HG02885 (cell line): ENCODE measurements at regions not wholly inside any gene's neighbourhood (a gene's known extent, or its start where the extent isn't known, plus 50 kb on each side); places are given as distances from the start of the nearest gene placed in this dataset.
"Not testable (repeated sequence)": the region's sequence is repeated elsewhere in the genome, so short reads cannot be mapped to it uniquely, and the experiment has no call there.

Experiments used
- ATAC-seq: cut with Tn5 transposase; IDR thresholded peaks from one replicate; pipeline ENCODE4 v1.9.1; 2021; ENCODE audit warnings: mild to moderate bottlenecking; ENCODE audit not compliant: unreplicated experiment, poor library complexity

GRCh38 chr10:131363416-131363815, 51.9 kb upstream of the TCERG1L start:
- no peak for ATAC-seq

DNA sequence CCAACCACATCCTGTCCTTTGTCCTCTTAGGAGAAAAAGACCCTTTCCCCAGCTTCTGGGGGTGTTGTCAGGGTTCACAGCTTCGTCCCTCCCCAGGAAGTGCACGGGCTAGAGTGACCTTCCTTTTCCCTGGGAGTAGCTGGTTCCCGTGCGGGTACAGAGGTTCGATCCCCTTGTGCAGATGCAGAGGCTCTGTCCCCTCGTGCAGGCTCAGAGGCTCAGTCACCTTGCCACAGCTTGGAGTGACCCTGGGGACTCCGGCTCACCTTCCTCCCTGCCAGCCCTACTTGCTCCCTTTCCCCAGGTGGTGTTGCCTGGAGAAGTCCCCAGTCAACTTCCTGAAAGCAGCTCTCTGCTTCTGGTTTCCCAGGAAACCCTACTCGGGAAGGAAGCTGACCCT, 60.0 kb upstream of the TCERG1L start:
- ATAC-seq = no peak

DNA sequence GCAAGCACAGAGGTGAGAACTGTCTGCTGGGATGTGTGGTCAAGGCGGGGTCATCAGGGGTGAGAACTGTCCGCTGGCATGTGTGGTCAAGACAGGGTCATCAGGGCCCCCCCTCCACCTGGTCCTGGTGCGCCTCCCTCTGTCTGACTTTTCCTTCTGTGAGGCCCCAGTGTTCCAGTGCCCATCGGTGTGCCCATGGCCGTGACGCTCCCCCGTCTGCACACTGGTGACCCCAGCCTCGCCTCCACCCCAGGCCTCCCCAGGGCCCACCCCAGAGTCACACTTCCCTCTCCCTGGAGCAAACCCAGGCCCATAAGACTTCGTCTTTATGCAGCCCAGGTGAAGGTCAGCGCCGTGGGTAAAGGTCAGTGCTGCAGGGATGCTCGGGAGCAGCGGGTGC, 70.1 kb upstream of the TCERG1L start:
- no peak for ATAC-seq

DNA sequence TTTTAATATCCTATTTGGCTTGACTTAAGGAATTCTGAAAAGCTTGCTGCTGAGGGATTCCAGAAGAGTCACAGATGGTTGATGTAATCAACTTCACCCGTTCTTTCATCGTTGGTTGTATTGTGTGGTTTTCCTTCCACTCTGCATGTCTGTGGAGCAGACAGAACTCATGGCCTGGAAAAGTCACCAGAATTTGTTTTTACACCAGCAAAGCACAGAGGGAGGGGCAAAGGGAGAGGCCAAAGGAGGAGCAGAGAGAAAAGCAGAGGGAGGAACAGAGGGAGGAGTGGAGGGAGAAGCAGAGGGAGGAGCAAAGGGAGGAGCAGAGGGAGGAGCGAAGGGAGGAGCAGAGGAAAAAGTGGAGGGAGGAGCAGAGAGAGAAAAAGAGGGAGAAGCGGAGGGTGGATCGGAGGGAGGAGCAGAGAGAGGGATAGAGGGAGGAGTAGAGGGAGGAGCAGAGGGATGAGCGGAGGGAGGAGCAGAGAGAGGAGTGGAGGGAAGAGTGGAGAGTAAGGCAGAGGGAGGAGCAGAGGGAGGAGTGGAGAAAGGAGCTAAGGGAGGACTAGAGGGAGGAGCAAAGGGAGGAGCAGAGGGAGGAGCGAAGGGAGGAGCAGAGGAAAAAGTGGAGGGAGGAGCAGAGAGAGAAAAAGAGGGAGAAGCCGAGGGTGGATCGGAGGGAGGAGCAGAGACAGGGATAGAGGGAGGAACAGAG, 73.8 kb upstream of the TCERG1L start:
- ATAC-seq = not testable (repeated sequence)

- no peak for ATAC-seq
Measured at GRCh38 chr10:131387018-131387529, 75.6 kb upstream of the TCERG1L start.

GRCh38 chr10:131391936-131392335, 80.4 kb upstream of the TCERG1L start:
- ATAC-seq = no peak

DNA sequence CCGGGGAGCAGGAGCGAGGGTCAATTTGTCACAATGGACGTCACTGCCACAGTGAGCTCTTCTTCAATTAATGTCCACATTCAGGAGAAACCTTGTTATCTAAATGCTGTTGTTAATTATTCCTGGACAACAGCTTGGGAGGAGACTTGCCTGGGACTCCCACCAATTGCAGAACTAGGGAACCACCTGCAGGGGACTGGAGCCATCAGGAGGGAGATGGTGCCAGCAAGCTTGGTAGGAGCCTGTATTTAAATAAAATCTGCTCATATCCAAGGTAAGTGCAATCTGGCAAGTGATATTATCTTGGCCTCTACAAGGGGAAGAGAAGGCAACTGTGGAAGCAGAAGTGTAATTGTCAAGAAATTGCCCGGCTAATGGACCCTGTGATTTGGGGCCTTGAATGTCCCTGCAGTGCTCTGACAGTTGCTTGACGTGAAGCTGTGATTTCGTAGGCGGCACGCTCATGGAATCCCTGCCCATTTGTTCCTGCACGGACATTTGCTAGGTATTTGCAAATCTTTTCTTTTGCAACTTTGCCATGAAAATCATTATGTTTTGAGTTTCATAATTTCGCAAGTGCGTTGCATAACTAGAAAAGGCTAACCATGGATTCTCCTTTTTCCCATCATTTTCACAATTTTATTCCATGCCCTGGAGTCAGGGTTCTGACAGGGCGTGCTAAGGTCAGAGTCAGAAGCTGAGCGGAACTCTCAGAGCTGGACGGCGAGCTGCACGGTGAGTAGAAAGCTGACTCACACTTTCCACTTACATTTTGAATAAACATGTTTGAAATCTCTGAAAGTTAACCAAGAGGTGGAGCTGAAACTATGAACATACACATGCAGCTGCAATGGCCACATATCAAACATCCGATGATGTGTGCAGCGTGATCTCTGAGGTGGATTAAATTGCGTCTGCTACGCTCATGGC, 84.9 kb upstream of the TCERG1L start:
- no peak for ATAC-seq

DNA sequence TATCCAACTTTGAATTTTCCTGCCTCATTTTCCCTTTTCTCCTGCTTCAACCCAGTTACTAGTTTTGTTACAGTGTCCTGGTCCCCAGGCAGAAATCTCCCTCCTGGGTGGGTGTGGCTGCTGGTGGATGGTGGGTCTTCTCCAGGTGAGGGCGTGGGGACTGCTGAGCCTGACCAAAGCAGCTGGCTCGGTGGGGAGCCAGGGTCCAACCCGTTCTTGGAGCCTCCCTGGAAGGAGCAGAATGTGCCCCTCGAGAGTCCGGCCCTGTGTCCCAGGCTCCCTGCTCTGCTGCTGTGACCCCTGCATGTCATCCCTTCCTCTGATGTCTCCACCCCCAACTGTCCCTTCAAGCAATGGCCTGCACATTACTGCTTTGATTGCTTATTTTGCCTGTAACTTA, 86.6 kb upstream of the TCERG1L start:
- no peak for ATAC-seq

DNA sequence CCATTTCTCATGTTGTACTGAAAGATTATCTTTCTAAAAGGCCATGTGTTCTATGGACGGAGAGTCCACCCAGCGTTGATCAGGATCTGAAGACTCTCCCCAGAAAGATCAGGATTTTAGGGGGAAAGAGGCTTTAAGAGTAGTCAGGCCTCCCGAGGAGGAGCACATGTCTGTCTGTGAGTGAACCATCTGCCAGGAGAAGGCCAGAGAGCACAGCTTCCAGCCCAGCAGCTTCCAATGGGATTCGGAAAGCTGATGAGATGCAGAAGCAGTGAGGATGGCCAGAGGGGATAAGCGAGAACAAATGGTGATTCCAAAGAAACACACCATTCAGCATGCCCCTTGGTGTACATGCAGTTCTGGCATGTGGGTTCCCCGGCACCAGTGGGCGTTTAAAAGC, 88.5 kb upstream of the TCERG1L start:
- no peak for ATAC-seq

DNA sequence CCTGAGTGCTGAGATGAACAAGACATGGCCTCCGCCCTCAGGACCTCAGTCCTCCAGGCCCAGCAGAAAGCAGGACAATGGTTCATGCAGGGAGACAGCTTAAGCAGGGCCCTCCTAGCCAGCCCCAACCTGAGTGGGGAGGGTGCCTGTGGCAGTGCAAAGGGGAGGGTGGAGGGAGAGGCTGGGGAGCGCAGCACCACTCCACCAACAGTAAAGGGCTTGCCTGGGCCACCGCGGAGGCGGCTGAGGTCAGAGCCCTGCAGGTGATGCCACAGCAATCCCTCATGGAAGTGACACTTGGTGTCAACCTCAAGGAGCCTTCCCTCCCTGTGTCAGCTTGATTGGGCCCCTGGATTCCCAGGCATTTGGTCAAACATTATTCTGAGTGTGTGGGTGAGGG, 89.0 kb upstream of the TCERG1L start:
- no peak for ATAC-seq

- ATAC-seq = no peak
Measured at GRCh38 chr10:131402771-131403650, 91.5 kb upstream of the TCERG1L start.

- ATAC-seq = no peak
Measured at GRCh38 chr10:131403936-131404335, 92.4 kb upstream of the TCERG1L start.

GRCh38 chr10:131404886-131405285, 93.4 kb upstream of the TCERG1L start:
- ATAC-seq = no peak

- ATAC-seq = no peak
Measured at GRCh38 chr10:131406676-131407392, 95.3 kb upstream of the TCERG1L start.

GRCh38 chr10:131418681-131419080, 107.2 kb upstream of the TCERG1L start:
- ATAC-seq = no peak

- ATAC-seq = no peak
Measured at GRCh38 chr10:131419797-131420196, 108.3 kb upstream of the TCERG1L start.

- ATAC-seq = no peak
Measured at GRCh38 chr10:131420867-131421266, 109.3 kb upstream of the TCERG1L start.

DNA sequence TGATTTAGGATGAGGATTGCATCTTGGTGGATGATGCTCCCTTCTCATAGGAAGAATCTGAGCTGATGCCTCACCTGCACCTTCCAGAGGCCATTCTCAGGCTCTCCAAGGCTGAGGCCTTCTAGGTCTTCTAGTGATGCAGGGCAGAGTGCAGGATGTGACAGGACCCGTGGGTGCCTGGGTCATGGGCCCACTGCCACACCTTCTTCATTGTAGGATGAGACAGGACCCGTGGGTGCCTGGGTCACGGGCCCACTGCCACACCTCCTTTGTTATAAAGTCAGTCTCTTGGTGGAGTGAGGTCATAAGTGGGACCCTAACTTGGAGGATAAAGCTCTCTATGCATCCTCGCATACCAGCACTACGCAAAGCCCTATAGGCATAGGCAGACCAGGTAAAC, 109.9 kb upstream of the TCERG1L start:
- no peak for ATAC-seq

DNA sequence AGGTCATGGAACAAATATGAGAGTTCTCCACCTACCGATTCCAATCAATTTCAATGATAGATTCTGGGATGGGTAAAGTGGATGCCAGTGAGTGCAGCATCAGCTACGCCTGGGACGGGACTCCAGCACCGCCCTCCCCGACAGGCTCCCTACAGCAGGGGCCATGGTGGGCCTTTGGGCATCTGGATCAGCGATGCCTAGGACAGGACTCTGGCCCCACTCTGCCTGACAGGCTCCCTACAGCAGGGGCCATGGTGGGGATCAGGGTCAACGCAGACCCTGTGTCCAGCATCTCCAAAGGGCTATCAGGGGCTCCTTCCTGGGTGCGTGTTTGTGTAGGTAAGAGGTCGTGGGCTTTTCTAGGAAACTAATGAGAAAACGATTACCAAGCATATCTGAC, 111.2 kb upstream of the TCERG1L start:
- ATAC-seq = no peak

DNA sequence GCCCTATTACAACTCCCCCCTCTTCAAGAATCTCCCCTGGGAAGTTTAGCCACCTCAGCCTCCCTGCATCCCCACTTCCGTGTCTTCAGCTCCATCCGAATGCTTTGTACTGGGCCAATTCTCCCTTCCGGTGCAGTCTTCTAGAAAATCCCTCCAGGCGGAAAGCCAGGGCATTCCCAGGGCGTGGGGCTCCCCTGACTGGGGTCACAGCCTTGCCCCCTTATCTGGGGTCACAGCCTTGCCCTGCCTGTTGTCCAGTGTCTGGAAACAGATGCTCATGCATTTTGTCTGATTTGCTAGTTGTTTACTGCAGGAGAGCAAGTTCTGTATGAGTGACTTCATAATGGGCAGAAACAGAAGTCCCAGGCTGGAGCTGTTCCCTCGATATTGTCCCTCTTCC, 112.5 kb upstream of the TCERG1L start:
- ATAC-seq = no peak
